Hepatic stellate cell (primary cell): ENCODE measurements at regions not wholly inside any gene's neighbourhood (a gene's known extent, or its start where the extent isn't known, plus 50 kb on each side); places are given as distances from the start of the nearest gene placed in this dataset.
"Not testable (repeated sequence)": the region's sequence is repeated elsewhere in the genome, so short reads cannot be mapped to it uniquely, and the experiment has no call there.

Experiments used
- DNase-seq: peaks from one replicate; pipeline ENCODE4 v3.0.0; 2011; ENCODE audit warnings: low spot score

- no peak for DNase-seq
Observed at GRCh38 chr17:68097161-68097805, 61.7 kb downstream of the KPNA2 start.

GRCh38 chr17:68099341-68099753 is 63.8 kb downstream of the KPNA2 start:
- DNase-seq = not testable (repeated sequence)

GRCh38 chr17:68100000-68100641 is 64.6 kb downstream of the KPNA2 start:
- no peak for DNase-seq

GRCh38 chr17:68101075-68101986 is 65.8 kb downstream of the KPNA2 start:
- peak; percentile 91 for DNase-seq

GRCh38 chr17:68101987-68102314 is 66.4 kb downstream of the KPNA2 start:
- no peak for DNase-seq

- DNase-seq = no peak
Observed at GRCh38 chr17:68102318-68102758, 66.8 kb downstream of the KPNA2 start.

GRCh38 chr17:68103148-68103547 is 67.6 kb downstream of the KPNA2 start:
- DNase-seq = no peak

- DNase-seq = no peak
Observed at GRCh38 chr17:68106085-68106484, 70.5 kb downstream of the KPNA2 start.

- DNase-seq = no peak
Observed at GRCh38 chr17:68107373-68107772, 71.8 kb downstream of the KPNA2 start.

- no peak for DNase-seq
Observed at GRCh38 chr17:68108313-68109000, 72.9 kb downstream of the KPNA2 start.

GRCh38 chr17:68109404-68109803 is 73.9 kb downstream of the KPNA2 start:
- DNase-seq = not testable (repeated sequence)

GRCh38 chr17:68116211-68116610 is 80.7 kb downstream of the KPNA2 start:
- DNase-seq = not testable (repeated sequence)

- DNase-seq = no peak
Observed at GRCh38 chr17:68122587-68122986, 87.1 kb downstream of the KPNA2 start.

GRCh38 chr17:68125111-68125870 is 89.8 kb downstream of the KPNA2 start:
- no peak for DNase-seq

- DNase-seq = no peak
Observed at GRCh38 chr17:68127914-68128313, 92.4 kb downstream of the KPNA2 start.

GRCh38 chr17:68131456-68131855 is 95.9 kb downstream of the KPNA2 start:
- no peak for DNase-seq

- DNase-seq = no peak
Observed at GRCh38 chr17:68133346-68134045, 98.0 kb downstream of the KPNA2 start.

GRCh38 chr17:68134046-68134637 is 98.6 kb downstream of the KPNA2 start:
- no peak for DNase-seq

GRCh38 chr17:68134731-68135130 is 99.2 kb downstream of the KPNA2 start:
- DNase-seq = no peak

- DNase-seq = no peak
Observed at GRCh38 chr17:68135141-68135887, 99.8 kb downstream of the KPNA2 start.
